Upper lobe of left lung (tissue), 6 donors: ENCODE measurements at regions not wholly inside any gene's neighbourhood (a gene's known extent, or its start where the extent isn't known, plus 50 kb on each side); places are given as distances from the start of the nearest gene placed in this dataset.

Experiments used
- ATAC-seq, 2 donors: fragments of 200-7000 bp; cut with Tn5 transposase; one replicate each; pipeline ENCODE4 v1.9.1; 2022; ENCODE audit warnings: mild to moderate bottlenecking in 2 of 2, moderate library complexity in 2 of 2; ENCODE audit not compliant: low FRiP score in 2 of 2
- DNase-seq, 2 donors: peaks; one replicate each; pipeline ENCODE4 v3.0.0-alpha.2; 2019 to 2020
- H3K27ac ChIP-seq, 4 donors: fragments of 200-600 bp; sonication (generic); one replicate each; pipeline ENCODE4 v1.5.1; 2016 to 2019
- H3K27me3 ChIP-seq, 4 donors: fragments of 200-600 bp; sonication (generic); one replicate each; pipeline ENCODE4 v1.5.1; 2017 to 2019
- H3K36me3 ChIP-seq, 4 donors: fragments of 200-600 bp; sonication (generic); one replicate each; pipeline ENCODE4 v1.5.1; 2016 to 2019
- H3K4me1 ChIP-seq, 4 donors: fragments of 200-600 bp; sonication (generic); one replicate each; pipeline ENCODE4 v1.5.1; 2018 to 2019
- H3K4me3 ChIP-seq, 4 donors: fragments of 200-600 bp; sonication (generic); one replicate each; pipeline ENCODE4 v1.5.1; 2017 to 2019; ENCODE audit warnings: mild to moderate bottlenecking in 2 of 4, moderate library complexity in 1 of 4
- H3K9me3 ChIP-seq, 4 donors: fragments of 200-600 bp; sonication (generic); one replicate each; pipeline ENCODE4 v1.5.1; 2018 to 2019
- EP300 ChIP-seq, 4 donors: sonication (generic); formaldehyde crosslinking; IDR thresholded peaks; one replicate each; pipeline ENCODE4 v1.5.1; 2017; ENCODE audit warnings: antibody characterized with exemption in 4 of 4, control low read depth in 2 of 4
- POLR2A ChIP-seq, 4 donors: fragments of 450-650 bp; IDR thresholded peaks; one replicate each; pipeline ENCODE4 v1.5.1; 2016 to 2017; ENCODE audit warnings: antibody characterized with exemption in 4 of 4, mild to moderate bottlenecking in 2 of 4
- POLR2AphosphoS5 ChIP-seq, 2 donors: sonication (generic); formaldehyde crosslinking; IDR thresholded peaks; one replicate each; pipeline ENCODE4 v1.5.1; 2017; ENCODE audit warnings: antibody characterized with exemption in 2 of 2
- WGBS, 2 donors: methylation state at CpG; one replicate each; pipeline ENCODE4 v1.1.5; 2017 to 2018; 5-methylcytosine and 5-hydroxymethylcytosine counted together
- TF ChIP-seq, protein P1 (sequence below), 6 experiments: fragments of 450-650 bp in 4 of 6; fragments of 200-600 bp in 2 of 6; sonication (generic) in 2 of 6; IDR thresholded peaks; one replicate each; pipeline ENCODE4 v1.5.1; 2016 to 2019; ENCODE audit warnings: antibody characterized with exemption in 6 of 6
- donor health status: DM: no; HTN: no; CAD: no; lungs with moderate emphysema.
- donor health status: DM: no; HTN: yes; CAD: no; lungs with severe emphysema.

DNA sequence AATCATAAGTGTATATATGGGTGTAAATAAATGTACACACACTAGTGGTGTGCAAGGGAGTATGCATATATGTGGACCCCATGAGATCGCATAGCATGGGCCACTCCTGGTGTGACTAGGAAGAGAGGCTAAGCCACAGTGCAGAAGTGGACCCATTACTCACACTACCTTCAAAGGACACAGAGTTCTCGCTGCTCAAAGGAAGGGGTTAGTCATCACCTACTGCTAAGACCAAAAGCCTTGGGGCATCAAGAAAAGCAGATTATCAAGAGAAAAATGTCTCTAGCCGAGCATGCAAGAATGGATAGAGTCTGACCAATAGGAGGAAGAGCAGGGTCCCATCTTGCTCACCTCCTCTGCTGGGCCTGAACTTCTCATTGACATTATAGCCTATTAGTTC lies 195.5 kb downstream of the MAFB start:
- TF ChIP-seq POLR2A (IDR thresholded peaks at IDR 0.05) (peak in 1 of 4 donors; percentile 6), EP300 (IDR thresholded peaks at IDR 0.05) (no peak), POLR2AphosphoS5 (IDR thresholded peaks at IDR 0.05) (no peak)
- TF ChIP-seq, protein P1, sequence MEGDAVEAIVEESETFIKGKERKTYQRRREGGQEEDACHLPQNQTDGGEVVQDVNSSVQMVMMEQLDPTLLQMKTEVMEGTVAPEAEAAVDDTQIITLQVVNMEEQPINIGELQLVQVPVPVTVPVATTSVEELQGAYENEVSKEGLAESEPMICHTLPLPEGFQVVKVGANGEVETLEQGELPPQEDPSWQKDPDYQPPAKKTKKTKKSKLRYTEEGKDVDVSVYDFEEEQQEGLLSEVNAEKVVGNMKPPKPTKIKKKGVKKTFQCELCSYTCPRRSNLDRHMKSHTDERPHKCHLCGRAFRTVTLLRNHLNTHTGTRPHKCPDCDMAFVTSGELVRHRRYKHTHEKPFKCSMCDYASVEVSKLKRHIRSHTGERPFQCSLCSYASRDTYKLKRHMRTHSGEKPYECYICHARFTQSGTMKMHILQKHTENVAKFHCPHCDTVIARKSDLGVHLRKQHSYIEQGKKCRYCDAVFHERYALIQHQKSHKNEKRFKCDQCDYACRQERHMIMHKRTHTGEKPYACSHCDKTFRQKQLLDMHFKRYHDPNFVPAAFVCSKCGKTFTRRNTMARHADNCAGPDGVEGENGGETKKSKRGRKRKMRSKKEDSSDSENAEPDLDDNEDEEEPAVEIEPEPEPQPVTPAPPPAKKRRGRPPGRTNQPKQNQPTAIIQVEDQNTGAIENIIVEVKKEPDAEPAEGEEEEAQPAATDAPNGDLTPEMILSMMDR (IDR thresholded peaks at IDR 0.05): no peak
- Histone ChIP-seq H3K9me3 (no peaks in the 10 kb centered on the region), H3K4me3 (no peak overlapping the region), H3K36me3 (no peaks in the 10 kb centered on the region), H3K27ac (peak overlapping the region in 3 of 4 donors; percentile 11 to 57 (median 27)), H3K27me3 (no peaks in the 10 kb centered on the region), H3K4me1 (peaks cover 4 to 11% (median 8%) of the 10 kb centered on the region in 4 donors)
- WGBS, 2 donors: 71 to 76% methylated on average over 3 of the region's 3 CpGs
- ATAC-seq (no peak), DNase-seq (no peak)

DNA sequence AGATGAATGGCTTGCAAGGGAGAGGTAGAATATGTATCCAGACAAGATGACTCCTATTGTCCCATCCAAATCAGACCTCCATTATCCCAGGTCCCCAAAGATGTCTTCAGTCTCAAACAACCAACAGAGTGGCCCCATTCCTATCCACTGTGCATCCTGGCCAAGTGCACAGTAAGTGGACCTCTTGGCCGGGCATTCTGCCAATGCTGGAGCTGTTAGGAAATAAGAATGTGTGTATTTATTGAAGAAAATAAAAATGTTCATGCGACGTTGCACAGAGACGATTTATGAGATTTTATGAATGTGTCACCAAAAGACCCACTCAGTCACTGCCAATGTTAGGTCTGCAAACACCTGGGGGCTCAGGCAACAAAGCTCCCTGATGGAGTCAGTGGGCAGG lies 196.0 kb downstream of the MAFB start:
- H3K4me1 ChIP-seq: peaks cover 4 to 11% (median 8%) of the 10 kb centered on the region in 4 donors
- no peak overlapping the region for H3K4me3 ChIP-seq
- ATAC-seq: peak in 1 of 2 donors; percentile 32
- H3K27me3 ChIP-seq: no peaks in the 10 kb centered on the region
- no peak for TF ChIP-seq EP300 (IDR thresholded peaks at IDR 0.05)
- no peak for TF ChIP-seq POLR2A (IDR thresholded peaks at IDR 0.05)
- TF ChIP-seq, protein P1 (IDR thresholded peaks at IDR 0.05): no peak
- TF ChIP-seq POLR2AphosphoS5 (IDR thresholded peaks at IDR 0.05): no peak
- no peaks in the 10 kb centered on the region for H3K9me3 ChIP-seq
- WGBS, 2 donors: 23 to 31% methylated on average over 4 of the region's 4 CpGs
- peak overlapping the region in 1 of 4 donors; percentile 57 for H3K27ac ChIP-seq
- DNase-seq: peak in 1 of 2 donors; percentile 87
- no peaks in the 10 kb centered on the region for H3K36me3 ChIP-seq

DNA sequence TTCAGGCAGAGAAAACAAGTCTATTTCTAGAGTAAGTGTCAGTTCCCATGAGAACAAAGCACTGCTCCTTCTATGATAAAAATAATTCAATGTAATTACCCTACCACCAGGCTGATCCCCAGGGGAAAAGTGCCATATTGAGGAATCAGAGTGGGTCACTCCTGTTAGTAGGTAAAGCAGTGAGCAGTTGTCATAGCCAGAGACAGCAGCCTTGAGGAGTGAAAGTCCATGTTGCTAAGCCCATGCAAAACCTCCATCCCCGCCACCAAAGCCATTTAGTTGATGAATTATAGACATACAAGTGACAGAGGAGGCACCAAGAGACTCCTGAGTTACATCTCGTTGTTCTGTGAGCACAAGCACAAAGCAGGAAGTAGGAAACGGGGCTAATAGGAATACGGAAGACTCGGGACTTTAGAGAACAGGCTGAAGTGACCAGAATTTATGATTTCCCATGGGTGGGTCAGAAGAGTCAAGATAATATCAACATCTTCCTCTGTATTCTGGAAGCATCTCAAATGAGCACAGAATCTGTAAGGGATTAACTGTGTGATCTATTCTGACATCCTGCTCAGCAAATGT lies 197.9 kb downstream of the MAFB start:
- H3K4me3 ChIP-seq: no peak overlapping the region
- H3K4me1 ChIP-seq: peaks cover 4 to 11% (median 8%) of the 10 kb centered on the region in 4 donors
- WGBS, 2 donors: 30 to 37% methylated on average over 5 of the region's 5 CpGs
- TF ChIP-seq EP300 (IDR thresholded peaks at IDR 0.05) (no peak), POLR2AphosphoS5 (IDR thresholded peaks at IDR 0.05) (no peak), POLR2A (IDR thresholded peaks at IDR 0.05) (no peak)
- TF ChIP-seq, protein P1 (IDR thresholded peaks at IDR 0.05): no peak
- peaks cover 0 to 5% (median 2%) of the 10 kb centered on the region in 4 donors for H3K9me3 ChIP-seq
- no peaks in the 10 kb centered on the region for H3K36me3 ChIP-seq
- ATAC-seq (no peak), DNase-seq (no peak)
- H3K27me3 ChIP-seq: no peaks in the 10 kb centered on the region
- H3K27ac ChIP-seq: no peak overlapping the region

DNA sequence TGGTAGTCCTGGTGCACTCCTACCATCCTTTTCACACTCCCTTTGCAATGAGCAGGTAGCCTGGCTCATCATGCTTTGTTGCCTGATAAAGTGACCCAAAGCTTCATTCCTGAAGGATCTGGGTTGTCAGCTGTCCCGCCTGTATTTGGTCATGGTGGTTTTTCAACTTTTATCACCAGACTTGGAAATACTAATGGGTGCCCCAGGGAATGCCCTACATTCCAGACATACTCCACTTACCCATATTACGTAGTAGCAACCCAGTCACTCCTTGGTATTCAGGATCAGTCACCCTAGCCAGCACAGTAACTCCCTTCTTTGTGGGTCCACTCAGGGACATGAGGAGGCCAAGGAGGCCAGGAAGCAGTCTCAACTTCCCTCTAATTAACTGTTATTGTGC lies 199.2 kb downstream of the MAFB start:
- no peaks in the 10 kb centered on the region for H3K27me3 ChIP-seq
- H3K4me1 ChIP-seq: peaks cover 4 to 11% (median 8%) of the 10 kb centered on the region in 4 donors
- H3K27ac ChIP-seq: no peak overlapping the region
- DNase-seq (no peak), ATAC-seq (no peak)
- no peaks in the 10 kb centered on the region for H3K36me3 ChIP-seq
- TF ChIP-seq, protein P1 (IDR thresholded peaks at IDR 0.05): no peak
- TF ChIP-seq POLR2A (IDR thresholded peaks at IDR 0.05) (no peak), EP300 (IDR thresholded peaks at IDR 0.05) (no peak), POLR2AphosphoS5 (IDR thresholded peaks at IDR 0.05) (no peak)
- H3K9me3 ChIP-seq: peaks cover 0 to 8% (median 3%) of the 10 kb centered on the region in 4 donors
- H3K4me3 ChIP-seq: no peak overlapping the region
- WGBS, 2 donors: 78 to 85% methylated on average over 2 of the region's 2 CpGs

DNA sequence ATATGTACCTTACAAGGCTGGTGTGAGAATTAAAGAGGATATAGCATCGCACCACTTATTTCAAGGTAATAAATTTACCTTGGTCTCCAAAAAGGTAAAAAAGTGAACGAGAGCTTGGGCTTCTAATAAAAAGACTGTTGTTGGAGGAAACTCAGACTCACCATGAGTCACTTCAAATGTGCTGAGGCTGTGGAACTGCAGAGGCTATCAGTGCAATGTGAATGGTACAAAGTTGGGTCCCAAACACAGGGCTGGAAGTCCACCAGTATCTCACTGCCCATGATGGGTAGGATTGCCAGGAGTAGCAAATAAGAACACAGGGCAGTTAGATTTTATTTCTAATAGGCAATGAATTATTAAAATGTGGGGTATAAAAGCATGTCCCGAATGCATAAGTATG lies 200.6 kb downstream of the MAFB start:
- no peak for TF ChIP-seq POLR2AphosphoS5 (IDR thresholded peaks at IDR 0.05)
- no peak for TF ChIP-seq POLR2A (IDR thresholded peaks at IDR 0.05)
- TF ChIP-seq, protein P1 (IDR thresholded peaks at IDR 0.05): no peak
- no peak for TF ChIP-seq EP300 (IDR thresholded peaks at IDR 0.05)
- WGBS, 2 donors: 90 to 92% methylated on average over 3 of the region's 3 CpGs
- Histone ChIP-seq H3K27me3 (no peaks in the 10 kb centered on the region), H3K4me1 (peaks cover 3 to 5% (median 4%) of the 10 kb centered on the region in 4 donors), H3K36me3 (no peaks in the 10 kb centered on the region), H3K4me3 (no peak overlapping the region), H3K9me3 (peaks cover 0 to 8% (median 3%) of the 10 kb centered on the region in 4 donors), H3K27ac (no peak overlapping the region)
- ATAC-seq: no peak
- no peak for DNase-seq
